Naive thymus-derived CD4-positive, alpha-beta T cell (primary cell): ENCODE measurements at regions not wholly inside any gene's neighbourhood (a gene's known extent, or its start where the extent isn't known, plus 50 kb on each side); places are given as distances from the start of the nearest gene placed in this dataset.

Experiments used
- ATAC-seq: fragments of 150-1000 bp; cut with Tn5 transposase; 2 replicates; pipeline ENCODE4 v1.10.0; 2021; ENCODE audit warnings: mild to moderate bottlenecking, moderate library complexity
- CTCF ChIA-PET: fragments of 350-600 bp; sonication (Branson Sonifier 250); formaldehyde crosslinking; loops from one replicate; lab custom pipeline; 2021; ENCODE audit warnings: antibody characterized with exemption; lab: Charles Lee
- POLR2A ChIA-PET: fragments of 350-600 bp; sonication (Branson Sonifier 250); formaldehyde crosslinking; loops from one replicate; lab custom pipeline; 2021; ENCODE audit warnings: antibody characterized with exemption, inconsistent platforms; lab: Charles Lee
- DNase-seq, 9 donors: peaks; one replicate each; pipeline versions ENCODE4 v3.0.0 to v3.0.0-alpha.2; 2020 to 2022; ENCODE audit warnings: mixed read lengths in 1 of 9
- H3K27ac ChIP-seq: one replicate; pipeline ENCODE4 v1.7.0; 2013; ENCODE audit warnings: mild to moderate bottlenecking, low read depth, low read length, moderate library complexity
- H3K27me3 ChIP-seq, 2 donors: one replicate each; pipeline ENCODE4 v1.7.0; 2013; ENCODE audit warnings: low read length in 2 of 2, mild to moderate bottlenecking in 2 of 2, moderate library complexity in 2 of 2; ENCODE audit not compliant: control insufficient read depth in 2 of 2, insufficient read depth in 2 of 2
- H3K36me3 ChIP-seq, 3 experiments: 1 replicate in 2 of 3; 2 replicates in 1 of 3; pipeline ENCODE4 v1.7.0; 2013; ENCODE audit warnings: low read length in 3 of 3, mild to moderate bottlenecking in 3 of 3, moderate library complexity in 1 of 3; ENCODE audit not compliant: insufficient read depth in 3 of 3, control insufficient read depth in 2 of 3
- H3K4me1 ChIP-seq, 2 donors: one replicate each; pipeline ENCODE4 v1.7.0; 2013; ENCODE audit warnings: low read length in 2 of 2, mild to moderate bottlenecking in 2 of 2, moderate library complexity in 1 of 2; ENCODE audit not compliant: control insufficient read depth in 2 of 2, insufficient read depth in 2 of 2
- H3K4me3 ChIP-seq: 2 replicates; pipeline ENCODE4 v1.7.0; 2013; ENCODE audit warnings: mild to moderate bottlenecking, low read length
- H3K9me3 ChIP-seq, 3 experiments: 1 replicate in 2 of 3; 2 replicates in 1 of 3; pipeline ENCODE4 v1.7.0; 2013; ENCODE audit warnings: low read length in 3 of 3; ENCODE audit not compliant: control insufficient read depth in 2 of 3
- H3K27ac Mint-ChIP-seq, 9 donors: one replicate each; pipeline ENCODE4 v1.8.0; 2020 to 2022; ENCODE audit warnings: mixed read lengths in 9 of 9, mild to moderate bottlenecking in 8 of 9, moderate library complexity in 5 of 9, inconsistent platforms in 2 of 9
- H3K27me3 Mint-ChIP-seq, 5 donors: one replicate each; pipeline ENCODE4 v1.8.0; 2021 to 2022; ENCODE audit warnings: mixed read lengths in 5 of 5, mild to moderate bottlenecking in 1 of 5
- H3K36me3 Mint-ChIP-seq, 5 donors: one replicate each; pipeline ENCODE4 v1.8.0; 2020 to 2022; ENCODE audit warnings: mixed read lengths in 5 of 5, mild to moderate bottlenecking in 3 of 5, inconsistent platforms in 1 of 5
- H3K4me1 Mint-ChIP-seq, 7 donors: one replicate each; pipeline ENCODE4 v1.8.0; 2020 to 2022; ENCODE audit warnings: mixed read lengths in 7 of 7, mild to moderate bottlenecking in 3 of 7, inconsistent platforms in 1 of 7
- H3K4me3 Mint-ChIP-seq, 10 donors: one replicate each; pipeline ENCODE4 v1.8.0; 2020 to 2022; ENCODE audit warnings: mild to moderate bottlenecking in 10 of 10, mixed read lengths in 10 of 10, moderate library complexity in 6 of 10, inconsistent platforms in 2 of 10
- H3K9me3 Mint-ChIP-seq, 11 donors: one replicate each; pipeline ENCODE4 v1.8.0; 2020 to 2022; ENCODE audit warnings: mixed read lengths in 11 of 11, mild to moderate bottlenecking in 4 of 11, inconsistent platforms in 1 of 11, moderate library complexity in 1 of 11
- intact Hi-C, 2 donors: fragments of 100-400 bp; cut with micrococcal nuclease; formaldehyde crosslinking; loops; one replicate each; pipeline ENCODE4 v1.15.1; 2023

- ATAC-seq = no peak
- ChIA-PET POLR2A (no interaction called here), CTCF (no interaction called here)
- H3K27ac Mint-ChIP-seq = no peak overlapping the region
- Histone ChIP-seq H3K4me1 (no peaks in the 10 kb centered on the region), H3K4me3 (no peak overlapping the region), H3K9me3 (no peaks in the 10 kb centered on the region), H3K27ac (no peak overlapping the region), H3K36me3 (no peaks in the 10 kb centered on the region), H3K27me3 (no peaks in the 10 kb centered on the region)
- H3K9me3 Mint-ChIP-seq = peaks cover 0 to 8% (median 0%) of the 10 kb centered on the region in 11 donors
- no peak for DNase-seq
- H3K4me1 Mint-ChIP-seq = peaks cover 0 to 3% (median 0%) of the 10 kb centered on the region in 7 donors
- intact Hi-C loops = no loop called here
- H3K4me3 Mint-ChIP-seq = no peak overlapping the region
- H3K27me3 Mint-ChIP-seq = peaks cover 0 to 6% (median 0%) of the 10 kb centered on the region in 5 donors
- peaks cover 0 to 6% (median 0%) of the 10 kb centered on the region in 5 donors for H3K36me3 Mint-ChIP-seq
Measured at GRCh38 chr12:24725616-24726015, 223.3 kb downstream of the BCAT1 start.

- no peaks in the 10 kb centered on the region for H3K9me3 ChIP-seq
- H3K4me3 ChIP-seq = no peak overlapping the region
- peaks cover 0 to 2% (median 0%) of the 10 kb centered on the region in 7 donors for H3K4me1 Mint-ChIP-seq
- H3K36me3 Mint-ChIP-seq = peaks cover 0 to 6% (median 0%) of the 10 kb centered on the region in 5 donors
- CTCF ChIA-PET = no interaction called here
- intact Hi-C loops = no loop called here
- H3K4me1 ChIP-seq = no peaks in the 10 kb centered on the region
- H3K27ac Mint-ChIP-seq = no peak overlapping the region
- peaks cover 0 to 8% (median 0%) of the 10 kb centered on the region in 11 donors for H3K9me3 Mint-ChIP-seq
- POLR2A ChIA-PET = no interaction called here
- H3K27ac ChIP-seq = no peak overlapping the region
- no peak for ATAC-seq
- no peaks in the 10 kb centered on the region for H3K36me3 ChIP-seq
- no peak overlapping the region for H3K4me3 Mint-ChIP-seq
- peaks cover 0 to 6% (median 0%) of the 10 kb centered on the region in 5 donors for H3K27me3 Mint-ChIP-seq
- DNase-seq = no peak
- H3K27me3 ChIP-seq = no peaks in the 10 kb centered on the region
Measured at GRCh38 chr12:24724814-24725213, 224.1 kb downstream of the BCAT1 start.

- no peak overlapping the region for H3K27ac Mint-ChIP-seq
- no peaks in the 10 kb centered on the region for H3K27me3 ChIP-seq
- H3K36me3 Mint-ChIP-seq = peaks cover 0 to 6% (median 0%) of the 10 kb centered on the region in 5 donors
- ATAC-seq = no peak
- no peak overlapping the region for H3K4me3 ChIP-seq
- no peak overlapping the region for H3K4me3 Mint-ChIP-seq
- H3K9me3 ChIP-seq = no peaks in the 10 kb centered on the region
- no peak overlapping the region for H3K27ac ChIP-seq
- H3K4me1 Mint-ChIP-seq = peaks cover 0 to 12% (median 0%) of the 10 kb centered on the region in 7 donors
- CTCF ChIA-PET = interaction anchor here (0.5 kb wide), 1 partner anchor 1955 kb away, joined by 3 read pairs; no protein-coding TSS in a partner anchor
- POLR2A ChIA-PET = no interaction called here
- H3K9me3 Mint-ChIP-seq = peaks cover 0 to 8% (median 0%) of the 10 kb centered on the region in 11 donors
- H3K4me1 ChIP-seq = peaks cover 0 to 6% of the 10 kb centered on the region in 2 donors
- DNase-seq = no peak
- H3K36me3 ChIP-seq = no peaks in the 10 kb centered on the region
- H3K27me3 Mint-ChIP-seq = peaks cover 0 to 6% (median 0%) of the 10 kb centered on the region in 5 donors
- intact Hi-C loops = no loop called here
Measured at GRCh38 chr12:24723759-24724158, 225.1 kb downstream of the BCAT1 start.

DNA sequence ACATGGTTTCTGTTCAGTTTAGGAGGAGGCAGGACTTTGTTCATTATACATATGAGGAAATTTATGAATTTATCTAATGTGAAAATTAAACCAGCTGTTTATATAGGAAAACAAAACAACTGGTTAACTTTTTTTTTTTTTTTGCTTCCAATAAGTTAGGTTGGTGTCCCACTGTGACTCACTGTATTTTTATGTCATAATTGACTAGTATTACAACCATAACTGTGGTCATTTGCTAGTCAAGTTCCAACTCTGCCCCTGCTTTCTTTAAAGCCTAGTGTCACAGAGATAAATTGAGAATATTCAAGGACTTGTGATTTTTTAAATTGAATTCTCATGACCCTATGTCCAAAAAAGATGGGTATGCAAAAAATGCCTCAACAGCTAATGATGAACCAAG, 227.7 kb downstream of the BCAT1 start:
- Mint-ChIP-seq H3K9me3 (peaks cover 0 to 12% (median 0%) of the 10 kb centered on the region in 11 donors), H3K4me3 (no peak overlapping the region), H3K27ac (no peak overlapping the region), H3K4me1 (peaks cover 0 to 19% (median 0%) of the 10 kb centered on the region in 7 donors), H3K27me3 (peaks cover 0 to 4% (median 0%) of the 10 kb centered on the region in 5 donors), H3K36me3 (peaks cover 0 to 8% (median 0%) of the 10 kb centered on the region in 5 donors)
- H3K36me3 ChIP-seq = no peaks in the 10 kb centered on the region
- intact Hi-C loops = no loop called here
- H3K27ac ChIP-seq = no peak overlapping the region
- no peak for DNase-seq
- H3K27me3 ChIP-seq = no peaks in the 10 kb centered on the region
- no peak for ATAC-seq
- H3K4me1 ChIP-seq = peaks cover 0 to 7% of the 10 kb centered on the region in 2 donors
- POLR2A ChIA-PET = no interaction called here
- H3K4me3 ChIP-seq = no peak overlapping the region
- CTCF ChIA-PET = no interaction called here
- no peaks in the 10 kb centered on the region for H3K9me3 ChIP-seq

- H3K36me3 ChIP-seq = no peaks in the 10 kb centered on the region
- H3K9me3 Mint-ChIP-seq = peaks cover 0 to 11% (median 2%) of the 10 kb centered on the region in 11 donors
- H3K4me1 Mint-ChIP-seq = peaks cover 0 to 19% (median 0%) of the 10 kb centered on the region in 7 donors
- no peak overlapping the region for H3K4me3 ChIP-seq
- peak overlapping the region in 1 of 10 donors; percentile 5 for H3K4me3 Mint-ChIP-seq
- no peak overlapping the region for H3K27ac Mint-ChIP-seq
- ATAC-seq = peak; percentile 61
- no peaks in the 10 kb centered on the region for H3K9me3 ChIP-seq
- POLR2A ChIA-PET = no interaction called here
- peak in 1 of 9 donors; percentile 56 for DNase-seq
- intact Hi-C loops = no loop called here
- CTCF ChIA-PET = no interaction called here
- H3K27me3 ChIP-seq = no peaks in the 10 kb centered on the region
- no peak overlapping the region for H3K27ac ChIP-seq
- H3K4me1 ChIP-seq = peaks cover 0 to 7% of the 10 kb centered on the region in 2 donors
- peaks cover 0 to 8% (median 0%) of the 10 kb centered on the region in 5 donors for H3K36me3 Mint-ChIP-seq
- H3K27me3 Mint-ChIP-seq = peaks cover 0 to 4% (median 0%) of the 10 kb centered on the region in 5 donors
Measured at GRCh38 chr12:24719293-24719721, 229.6 kb downstream of the BCAT1 start.

DNA sequence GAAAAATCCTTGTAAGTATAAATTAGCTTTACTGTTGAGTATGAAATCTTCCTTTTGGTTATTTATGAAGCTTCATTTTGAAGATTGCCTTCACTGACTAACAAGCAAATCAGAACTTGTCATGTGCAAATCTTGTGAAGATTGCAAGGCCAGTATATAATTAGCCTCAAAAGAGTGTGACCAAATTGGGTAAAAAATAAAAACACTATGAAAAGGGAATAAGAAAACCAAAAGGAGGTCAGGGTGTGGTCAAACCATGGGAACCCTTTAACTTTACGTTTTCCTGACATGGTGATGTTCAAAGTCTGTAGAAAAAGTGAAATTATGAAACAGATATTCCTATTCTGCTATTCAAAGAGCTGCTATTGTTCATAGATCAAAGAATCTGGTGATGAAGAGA, 230.3 kb downstream of the BCAT1 start:
- DNase-seq = no peak
- Mint-ChIP-seq H3K27ac (peak overlapping the region in 1 of 9 donors; percentile 43), H3K9me3 (peaks cover 0 to 10% (median 2%) of the 10 kb centered on the region in 11 donors), H3K27me3 (peaks cover 0 to 4% (median 0%) of the 10 kb centered on the region in 5 donors), H3K4me3 (peak overlapping the region in 1 of 10 donors; percentile 5), H3K4me1 (peaks cover 0 to 19% (median 0%) of the 10 kb centered on the region in 7 donors), H3K36me3 (peaks cover 0 to 8% (median 0%) of the 10 kb centered on the region in 5 donors)
- POLR2A ChIA-PET = no interaction called here
- intact Hi-C loops = no loop called here
- Histone ChIP-seq H3K36me3 (no peaks in the 10 kb centered on the region), H3K4me3 (no peak overlapping the region), H3K9me3 (no peaks in the 10 kb centered on the region), H3K4me1 (peaks cover 0 to 7% of the 10 kb centered on the region in 2 donors), H3K27me3 (no peaks in the 10 kb centered on the region), H3K27ac (no peak overlapping the region)
- CTCF ChIA-PET = no interaction called here
- ATAC-seq = no peak

DNA sequence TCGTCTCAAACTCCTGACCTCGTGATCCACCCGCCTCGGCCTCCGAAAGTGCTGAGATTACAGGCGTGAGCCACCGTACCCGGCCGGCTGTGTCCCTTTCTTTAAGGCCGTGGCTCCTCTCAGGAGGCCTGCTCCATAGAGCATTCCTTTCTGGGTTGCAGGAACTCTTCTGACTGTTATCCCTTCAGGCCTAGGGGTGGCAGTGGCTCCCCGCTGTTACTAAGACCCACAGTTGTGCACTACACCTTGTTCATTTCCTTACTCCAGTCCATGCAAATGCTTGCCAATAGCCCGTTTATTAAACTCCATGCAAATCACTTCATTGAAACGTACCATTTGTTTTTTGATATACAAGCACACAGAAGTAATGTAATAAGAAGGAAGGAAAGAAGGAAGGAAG, 234.7 kb downstream of the BCAT1 start:
- ChIA-PET CTCF (no interaction called here), POLR2A (no interaction called here)
- Mint-ChIP-seq H3K9me3 (peaks cover 0 to 9% (median 0%) of the 10 kb centered on the region in 11 donors), H3K27me3 (peaks cover 0 to 4% (median 0%) of the 10 kb centered on the region in 5 donors), H3K4me1 (peaks cover 0 to 12% (median 0%) of the 10 kb centered on the region in 7 donors), H3K4me3 (no peak overlapping the region), H3K36me3 (peaks cover 0 to 3% (median 0%) of the 10 kb centered on the region in 5 donors), H3K27ac (no peak overlapping the region)
- intact Hi-C loops = no loop called here
- H3K36me3 ChIP-seq = no peaks in the 10 kb centered on the region
- H3K4me1 ChIP-seq = peaks cover 0 to 5% of the 10 kb centered on the region in 2 donors
- H3K27me3 ChIP-seq = no peaks in the 10 kb centered on the region
- DNase-seq = no peak
- H3K9me3 ChIP-seq = no peaks in the 10 kb centered on the region
- no peak overlapping the region for H3K27ac ChIP-seq
- H3K4me3 ChIP-seq = no peak overlapping the region
- no peak for ATAC-seq
